ENCODE measurements at regions not wholly inside any gene's neighbourhood (a gene's known extent, or its start where the extent isn't known, plus 50 kb on each side); places are given as distances from the start of the nearest gene placed in this dataset.
A peak's percentile ranks its signal among the peaks of the same experiment; 100 is the strongest.
"Not testable (repeated sequence)": the region's sequence is repeated elsewhere in the genome, so short reads cannot be mapped to it uniquely, and the experiment has no call there.

- Mint-ChIP-seq H3K27me3 (no peaks in the 10 kb centered on the region), H3K36me3 (ENCODE audit: low read depth) (no peaks in the 10 kb centered on the region), H3K27ac (no peak overlapping the region), H3K4me1 (no peaks in the 10 kb centered on the region), H3K9me3 (ENCODE audit: low read depth) (peaks cover 2% of the 10 kb centered on the region), H3K4me3 (no peak overlapping the region)
- ATAC-seq (no peak), DNase-seq (no peak)
- POLR2A ChIA-PET, result no interaction called here
- intact Hi-C loops (cut with DNase I, micrococcal nuclease), result no loop called here
- CTCF ChIA-PET, result interaction anchor here (0.6 kb wide), 2 partner anchors 13 to 280 kb away, joined by 3 read pairs; no protein-coding TSS in a partner anchor
Observed at GRCh38 chr18:37838083-37838482, 272.5 kb upstream of the CELF4 start.

GRCh38 chr18:37836071-37836970 is 270.7 kb upstream of the CELF4 start:
- intact Hi-C loops (cut with DNase I, micrococcal nuclease), result no loop called here
- Mint-ChIP-seq H3K4me1 (no peaks in the 10 kb centered on the region), H3K9me3 (ENCODE audit: low read depth) (peaks cover 7% of the 10 kb centered on the region), H3K27ac (no peak overlapping the region), H3K36me3 (ENCODE audit: low read depth) (no peaks in the 10 kb centered on the region), H3K4me3 (no peak overlapping the region), H3K27me3 (no peaks in the 10 kb centered on the region)
- no peak for DNase-seq
- ChIA-PET CTCF (interaction anchor here (0.6 kb wide), 1 partner anchor 49 kb away, joined by 3 read pairs; no protein-coding TSS in a partner anchor), POLR2A (no interaction called here)
- ATAC-seq, result no peak

- CTCF ChIA-PET; H3K4me1 Mint-ChIP-seq; H3K27ac Mint-ChIP-seq; intact Hi-C loops (cut with DNase I, micrococcal nuclease); H3K4me3 Mint-ChIP-seq; ATAC-seq; H3K9me3 Mint-ChIP-seq (ENCODE audit: low read depth); POLR2A ChIA-PET; H3K27me3 Mint-ChIP-seq; DNase-seq; H3K36me3 Mint-ChIP-seq (ENCODE audit: low read depth): not testable (repeated sequence)
Observed at GRCh38 chr18:37832010-37832695, 266.6 kb upstream of the CELF4 start.

GRCh38 chr18:37812961-37813360 is 247.4 kb upstream of the CELF4 start:
- H3K4me3 Mint-ChIP-seq, result no peak overlapping the region
- intact Hi-C loops (cut with DNase I, micrococcal nuclease), result no loop called here
- H3K27ac Mint-ChIP-seq, result no peak overlapping the region

GRCh38 chr18:37805773-37806404 is 240.3 kb upstream of the CELF4 start:
- H3K27me3 Mint-ChIP-seq, result no peaks in the 10 kb centered on the region
- intact Hi-C loops (cut with DNase I, micrococcal nuclease), result no loop called here
- peaks cover 13% of the 10 kb centered on the region for H3K9me3 Mint-ChIP-seq (ENCODE audit: low read depth)
- ChIA-PET POLR2A (no interaction called here), CTCF (no interaction called here)
- no peaks in the 10 kb centered on the region for H3K4me1 Mint-ChIP-seq
- H3K4me3 Mint-ChIP-seq, result no peak overlapping the region
- H3K27ac Mint-ChIP-seq, result no peak overlapping the region
- H3K36me3 Mint-ChIP-seq (ENCODE audit: low read depth), result no peaks in the 10 kb centered on the region
- ATAC-seq, result no peak
- DNase-seq, result no peak

More at GRCh38 chr18:37812961-37813360, 247.4 kb upstream of the CELF4 start:
- Mint-ChIP-seq H3K4me1 (no peaks in the 10 kb centered on the region), H3K36me3 (ENCODE audit: low read depth) (no peaks in the 10 kb centered on the region), H3K27me3 (no peaks in the 10 kb centered on the region), H3K9me3 (ENCODE audit: low read depth) (peaks cover 15% of the 10 kb centered on the region)
- CTCF ChIA-PET, result interaction anchor here (0.8 kb wide), 1 partner anchor 119 kb away, joined by 3 read pairs; no protein-coding TSS in a partner anchor
- ATAC-seq, result no peak
- POLR2A ChIA-PET, result no interaction called here
- DNase-seq, result no peak

- Mint-ChIP-seq H3K4me3 (no peak overlapping the region), H3K4me1 (no peaks in the 10 kb centered on the region), H3K27me3 (no peaks in the 10 kb centered on the region), H3K27ac (no peak overlapping the region), H3K9me3 (ENCODE audit: low read depth) (no peaks in the 10 kb centered on the region), H3K36me3 (ENCODE audit: low read depth) (no peaks in the 10 kb centered on the region)
- CTCF ChIA-PET, result no interaction called here
- intact Hi-C loops (cut with DNase I, micrococcal nuclease), result no loop called here
- ATAC-seq, result no peak
- POLR2A ChIA-PET, result no interaction called here
- DNase-seq, result no peak
Observed at GRCh38 chr18:37796823-37797349, 231.3 kb upstream of the CELF4 start.

GRCh38 chr18:37787452-37787851 is 221.9 kb upstream of the CELF4 start:
- Mint-ChIP-seq H3K27me3 (no peaks in the 10 kb centered on the region), H3K36me3 (ENCODE audit: low read depth) (no peaks in the 10 kb centered on the region), H3K9me3 (ENCODE audit: low read depth) (peaks cover 3% of the 10 kb centered on the region), H3K4me3 (no peak overlapping the region), H3K4me1 (no peaks in the 10 kb centered on the region), H3K27ac (no peak overlapping the region)
- DNase-seq (no peak), ATAC-seq (no peak)
- POLR2A ChIA-PET, result no interaction called here
- CTCF ChIA-PET, result interaction anchor here (0.7 kb wide), 2 partner anchors 49 to 1913 kb away, joined by 3 read pairs; no protein-coding TSS in a partner anchor
- intact Hi-C loops (cut with DNase I, micrococcal nuclease), result no loop called here

GRCh38 chr18:37783771-37784170 is 218.2 kb upstream of the CELF4 start:
- no peaks in the 10 kb centered on the region for H3K36me3 Mint-ChIP-seq (ENCODE audit: low read depth)
- CTCF ChIA-PET, result no interaction called here
- no peak overlapping the region for H3K4me3 Mint-ChIP-seq
- peaks cover 2% of the 10 kb centered on the region for H3K27me3 Mint-ChIP-seq
- no peak for DNase-seq
- intact Hi-C loops (cut with DNase I, micrococcal nuclease), result no loop called here
- H3K27ac Mint-ChIP-seq, result no peak overlapping the region
- peaks cover 3% of the 10 kb centered on the region for H3K9me3 Mint-ChIP-seq (ENCODE audit: low read depth)
- no peak for ATAC-seq
- no peaks in the 10 kb centered on the region for H3K4me1 Mint-ChIP-seq
- POLR2A ChIA-PET, result no interaction called here

- H3K9me3 Mint-ChIP-seq (ENCODE audit: low read depth), result no peaks in the 10 kb centered on the region
- ATAC-seq (no peak), DNase-seq (no peak)
- no peak overlapping the region for H3K4me3 Mint-ChIP-seq
- intact Hi-C loops (cut with DNase I, micrococcal nuclease), result no loop called here
- no peaks in the 10 kb centered on the region for H3K4me1 Mint-ChIP-seq
- CTCF ChIA-PET, result interaction anchor here (0.6 to 0.7 kb wide), 2 partner anchors 246 to 1115 kb away, joined by 3 to 5 read pairs; no protein-coding TSS in a partner anchor
- H3K27me3 Mint-ChIP-seq, result peaks cover 2% of the 10 kb centered on the region
- no peak overlapping the region for H3K27ac Mint-ChIP-seq
- POLR2A ChIA-PET, result no interaction called here
- H3K36me3 Mint-ChIP-seq (ENCODE audit: low read depth), result no peaks in the 10 kb centered on the region
Observed at GRCh38 chr18:37779220-37779619, 213.6 kb upstream of the CELF4 start.

- ATAC-seq (peak; percentile 44), DNase-seq (peak; percentile 74)
- no peaks in the 10 kb centered on the region for H3K36me3 Mint-ChIP-seq (ENCODE audit: low read depth)
- no peaks in the 10 kb centered on the region for H3K9me3 Mint-ChIP-seq (ENCODE audit: low read depth)
- peaks cover 2% of the 10 kb centered on the region for H3K27me3 Mint-ChIP-seq
- ChIA-PET CTCF (interaction anchor here (0.6 to 0.7 kb wide), 2 partner anchors 246 to 1115 kb away, joined by 3 to 5 read pairs; no protein-coding TSS in a partner anchor), POLR2A (no interaction called here)
- no peak overlapping the region for H3K4me3 Mint-ChIP-seq
- intact Hi-C loops (cut with DNase I, micrococcal nuclease), result no loop called here
- H3K27ac Mint-ChIP-seq, result no peak overlapping the region
- no peaks in the 10 kb centered on the region for H3K4me1 Mint-ChIP-seq
Observed at GRCh38 chr18:37778417-37779165, 213.0 kb upstream of the CELF4 start.

GRCh38 chr18:37769826-37770225 is 204.2 kb upstream of the CELF4 start:
- H3K36me3 Mint-ChIP-seq (ENCODE audit: low read depth), result no peaks in the 10 kb centered on the region
- peaks cover 3% of the 10 kb centered on the region for H3K9me3 Mint-ChIP-seq (ENCODE audit: low read depth)
- no peak overlapping the region for H3K27ac Mint-ChIP-seq
- no peak for ATAC-seq
- ChIA-PET CTCF (no interaction called here), POLR2A (no interaction called here)
- peaks cover 2% of the 10 kb centered on the region for H3K27me3 Mint-ChIP-seq
- H3K4me3 Mint-ChIP-seq, result no peak overlapping the region
- H3K4me1 Mint-ChIP-seq, result no peaks in the 10 kb centered on the region
- intact Hi-C loops (cut with DNase I, micrococcal nuclease), result loop anchor here in 1 of 2 experiments (10.0 kb wide), 1 partner anchor 65 kb away; no protein-coding TSS in a partner anchor
- no peak for DNase-seq

Data from activated CD4-positive, alpha-beta T cell treated with anti-CD3 and anti-CD28 coated beads for 36 hours (primary cell).